Fibroblast of skin of back (primary cell): ENCODE measurements at regions not wholly inside any gene's neighbourhood (a gene's known extent, or its start where the extent isn't known, plus 50 kb on each side); places are given as distances from the start of the nearest gene placed in this dataset.

Experiments
- DNase-seq: peaks from one replicate; pipeline ENCODE4 v3.0.0-alpha.2; 2013

GRCh38 chr6:101303495-101303894 lies 90.0 kb upstream of the GRIK2 start:
- DNase-seq = no peak

- no peak for DNase-seq
Measured at GRCh38 chr6:101312652-101313051, 80.9 kb upstream of the GRIK2 start.

- no peak for DNase-seq
Measured at GRCh38 chr6:101322921-101323320, 70.6 kb upstream of the GRIK2 start.

GRCh38 chr6:101326411-101326810 lies 67.1 kb upstream of the GRIK2 start:
- DNase-seq = no peak

- DNase-seq = no peak
Measured at GRCh38 chr6:101341926-101342325, 51.6 kb upstream of the GRIK2 start.
